Amniotic stem cell (primary cell): ENCODE measurements at regions not wholly inside any gene's neighbourhood (a gene's known extent, or its start where the extent isn't known, plus 50 kb on each side); places are given as distances from the start of the nearest gene placed in this dataset.

Experiments used
- DNase-seq: peaks from one replicate; lab custom pipeline; 2025; lab: John Stamatoyannopoulos, UW

- DNase-seq: no peak
Observed at GRCh38 chr5:108649106-108649505, 98.6 kb upstream of the FER start.

GRCh38 chr5:108642170-108642906 lies 105.4 kb upstream of the FER start:
- no peak for DNase-seq

GRCh38 chr5:108641596-108641995 lies 106.1 kb upstream of the FER start:
- no peak for DNase-seq

GRCh38 chr5:108639366-108639765 lies 108.3 kb upstream of the FER start:
- no peak for DNase-seq

GRCh38 chr5:108638021-108638420 lies 109.7 kb upstream of the FER start:
- no peak for DNase-seq

- no peak for DNase-seq
Observed at GRCh38 chr5:108637134-108637533, 110.6 kb upstream of the FER start.

- DNase-seq: no peak
Observed at GRCh38 chr5:108636135-108636853, 111.4 kb upstream of the FER start.

- no peak for DNase-seq
Observed at GRCh38 chr5:108634617-108635288, 112.9 kb upstream of the FER start.

- DNase-seq: no peak
Observed at GRCh38 chr5:108634010-108634616, 113.6 kb upstream of the FER start.

GRCh38 chr5:108629779-108630528 lies 117.7 kb upstream of the FER start:
- no peak for DNase-seq

GRCh38 chr5:108625654-108626053 lies 122.0 kb upstream of the FER start:
- DNase-seq: no peak

- no peak for DNase-seq
Observed at GRCh38 chr5:108623826-108624225, 123.9 kb upstream of the FER start.

- DNase-seq: no peak
Observed at GRCh38 chr5:108620516-108620915, 127.2 kb upstream of the FER start.

- no peak for DNase-seq
Observed at GRCh38 chr5:108619815-108620214, 127.9 kb upstream of the FER start.

GRCh38 chr5:108617467-108618435 lies 129.9 kb upstream of the FER start:
- no peak for DNase-seq

- DNase-seq: no peak
Observed at GRCh38 chr5:108615216-108615615, 132.5 kb upstream of the FER start.

- DNase-seq: no peak
Observed at GRCh38 chr5:108607421-108607820, 140.3 kb upstream of the FER start.

- DNase-seq: no peak
Observed at GRCh38 chr5:108606185-108606584, 141.5 kb upstream of the FER start.

- DNase-seq: no peak
Observed at GRCh38 chr5:108602830-108603229, 144.9 kb upstream of the FER start.

GRCh38 chr5:108590799-108591198 lies 156.9 kb upstream of the FER start:
- DNase-seq: no peak

GRCh38 chr5:108588323-108588722 lies 159.4 kb upstream of the FER start:
- DNase-seq: no peak
